ENCODE measurements at regions not wholly inside any gene's neighbourhood (a gene's known extent, or its start where the extent isn't known, plus 50 kb on each side); places are given as distances from the start of the nearest gene placed in this dataset.

DNA sequence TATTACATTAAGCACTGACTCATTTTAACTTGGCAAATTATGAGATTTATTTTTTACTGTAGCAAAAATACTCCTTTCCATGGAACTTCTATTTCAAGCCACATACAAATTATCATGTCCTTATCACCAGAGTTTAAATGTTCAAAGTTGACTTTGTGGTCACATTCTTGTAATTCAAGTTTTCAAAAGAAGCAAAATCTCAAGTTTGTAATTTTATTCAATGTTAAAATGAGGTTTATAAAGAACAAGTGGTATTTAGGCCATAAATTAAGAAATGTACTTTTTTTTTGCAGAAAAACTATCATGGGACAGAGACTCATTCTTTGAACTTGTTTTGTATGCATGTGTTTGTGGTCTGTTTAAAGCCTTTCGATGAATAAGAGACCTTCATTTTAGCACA, 811.5 kb downstream of the TENT5A start:
- TF ChIP-seq, protein P1, sequence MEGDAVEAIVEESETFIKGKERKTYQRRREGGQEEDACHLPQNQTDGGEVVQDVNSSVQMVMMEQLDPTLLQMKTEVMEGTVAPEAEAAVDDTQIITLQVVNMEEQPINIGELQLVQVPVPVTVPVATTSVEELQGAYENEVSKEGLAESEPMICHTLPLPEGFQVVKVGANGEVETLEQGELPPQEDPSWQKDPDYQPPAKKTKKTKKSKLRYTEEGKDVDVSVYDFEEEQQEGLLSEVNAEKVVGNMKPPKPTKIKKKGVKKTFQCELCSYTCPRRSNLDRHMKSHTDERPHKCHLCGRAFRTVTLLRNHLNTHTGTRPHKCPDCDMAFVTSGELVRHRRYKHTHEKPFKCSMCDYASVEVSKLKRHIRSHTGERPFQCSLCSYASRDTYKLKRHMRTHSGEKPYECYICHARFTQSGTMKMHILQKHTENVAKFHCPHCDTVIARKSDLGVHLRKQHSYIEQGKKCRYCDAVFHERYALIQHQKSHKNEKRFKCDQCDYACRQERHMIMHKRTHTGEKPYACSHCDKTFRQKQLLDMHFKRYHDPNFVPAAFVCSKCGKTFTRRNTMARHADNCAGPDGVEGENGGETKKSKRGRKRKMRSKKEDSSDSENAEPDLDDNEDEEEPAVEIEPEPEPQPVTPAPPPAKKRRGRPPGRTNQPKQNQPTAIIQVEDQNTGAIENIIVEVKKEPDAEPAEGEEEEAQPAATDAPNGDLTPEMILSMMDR (IDR thresholded peaks at IDR 0.05), result no peak
- no peak for TF ChIP-seq POLR2AphosphoS5 (IDR thresholded peaks at IDR 0.05)
- no peak for TF ChIP-seq POLR2A (IDR thresholded peaks at IDR 0.05; ENCODE audit: low read depth)
- TF ChIP-seq EP300 (IDR thresholded peaks at IDR 0.05), result no peak

All from esophagus muscularis mucosa (tissue), 4 donors.